ENCODE measurements at regions not wholly inside any gene's neighbourhood (a gene's known extent, or its start where the extent isn't known, plus 50 kb on each side); places are given as distances from the start of the nearest gene placed in this dataset.
A peak's percentile ranks its signal among the peaks of the same experiment; 100 is the strongest.

DNA sequence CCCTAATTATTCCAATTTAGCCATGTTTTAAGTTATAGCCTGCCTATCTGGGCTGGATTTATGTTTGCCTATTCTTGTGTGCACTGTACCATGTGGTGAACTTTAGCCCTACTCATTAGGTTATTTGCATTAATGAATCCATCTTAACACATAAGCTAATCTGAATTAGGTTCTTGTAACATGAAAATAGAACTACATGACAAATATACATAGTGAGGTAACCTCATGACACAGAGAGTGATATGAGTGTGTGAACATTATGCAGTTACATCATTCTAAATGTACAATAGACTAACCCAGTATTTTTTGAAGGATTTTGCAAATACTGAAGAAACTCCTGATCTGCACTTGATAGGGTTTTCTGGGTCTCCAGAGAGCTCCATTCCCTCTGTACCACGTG is 733.7 kb upstream of the CITED2 start:
- no peak for DNase-seq (ENCODE audit: low spot score)

GRCh38 chr6:140107216-140107615 is 732.8 kb upstream of the CITED2 start:
- no peak for DNase-seq (ENCODE audit: low spot score)

GRCh38 chr6:140105857-140106256 is 731.4 kb upstream of the CITED2 start:
- DNase-seq (ENCODE audit: low spot score), result no peak

GRCh38 chr6:140105241-140105640 is 730.8 kb upstream of the CITED2 start:
- no peak for DNase-seq (ENCODE audit: low spot score)

- DNase-seq (ENCODE audit: low spot score), result no peak
Measured at GRCh38 chr6:140101818-140102217, 727.4 kb upstream of the CITED2 start.

DNA sequence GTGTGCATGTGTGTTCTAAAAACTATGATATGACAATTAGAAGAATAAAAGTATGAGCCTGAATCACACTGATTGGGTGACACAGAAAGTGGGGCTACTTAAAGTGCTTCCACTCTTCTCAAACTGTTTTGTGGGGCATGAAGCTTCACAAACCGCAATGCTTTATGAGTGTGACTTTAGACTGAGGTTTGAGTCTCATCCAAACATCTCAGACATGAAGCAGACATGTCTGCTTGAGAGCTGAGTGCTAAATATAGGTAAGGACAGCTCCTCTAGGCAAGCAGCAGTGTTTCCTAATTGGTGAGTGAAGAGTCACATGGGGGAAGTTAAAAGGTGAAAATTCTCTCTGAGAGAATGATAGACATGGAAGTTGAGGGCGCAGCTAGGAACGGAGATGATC is 726.9 kb upstream of the CITED2 start:
- DNase-seq (ENCODE audit: low spot score), result no peak

DNA sequence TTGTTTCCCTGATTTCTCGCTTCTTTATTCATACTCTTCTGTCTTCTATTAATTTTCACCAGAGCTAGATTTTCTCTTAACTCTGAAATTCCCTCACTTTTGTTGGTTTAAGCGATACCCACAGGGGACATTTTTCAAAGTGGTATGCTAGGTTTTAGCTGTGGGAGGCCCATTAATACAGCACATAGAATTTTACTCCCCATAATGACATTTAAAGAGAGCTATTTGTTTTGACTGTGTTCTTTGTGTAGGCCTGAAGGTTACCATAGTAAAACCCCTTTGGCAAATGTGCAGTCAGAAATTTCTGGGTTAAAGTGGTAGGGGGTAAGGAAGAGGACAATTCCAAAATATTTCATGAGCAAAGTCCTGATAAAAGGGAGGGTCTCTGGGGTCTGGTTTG is 721.1 kb upstream of the CITED2 start:
- no peak for DNase-seq (ENCODE audit: low spot score)

DNA sequence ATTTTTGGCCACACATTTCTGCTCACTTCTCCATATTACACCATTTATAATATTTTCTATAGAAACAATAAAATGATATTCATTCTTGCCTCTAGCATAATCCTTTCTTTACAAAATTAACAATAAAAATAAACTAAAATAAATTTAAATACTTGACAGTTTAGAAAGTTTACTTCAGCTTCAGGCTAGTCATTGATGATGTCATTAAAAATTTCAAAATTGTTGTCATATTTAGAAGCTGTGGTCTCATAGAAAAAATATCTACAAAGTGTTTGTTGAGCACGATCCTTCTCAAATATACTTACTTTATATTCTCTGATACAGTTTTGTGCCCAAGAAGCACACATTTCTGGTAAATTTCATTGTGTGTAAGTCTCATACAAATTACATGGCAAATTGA is 717.4 kb upstream of the CITED2 start:
- DNase-seq (ENCODE audit: low spot score), result no peak

DNA sequence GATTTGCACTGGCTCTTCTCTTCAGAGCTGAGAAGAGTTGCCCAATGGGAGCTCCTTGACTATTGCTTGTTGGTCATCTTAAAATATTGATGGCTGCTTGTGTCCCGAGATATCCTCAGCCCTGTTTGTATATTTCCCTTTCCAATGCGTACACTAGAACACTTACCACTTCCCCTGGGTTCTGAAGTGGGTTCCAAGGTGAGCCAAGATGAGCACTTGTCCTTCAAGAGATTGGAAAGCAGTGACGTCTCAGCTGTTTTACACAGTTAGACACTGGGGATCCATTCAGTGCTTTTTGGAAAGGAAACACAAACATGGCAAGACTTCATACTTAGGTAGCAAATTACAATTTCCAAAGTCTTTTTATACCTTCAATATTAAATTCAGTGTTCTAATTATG is 716.4 kb upstream of the CITED2 start:
- DNase-seq (ENCODE audit: low spot score), result no peak

DNA sequence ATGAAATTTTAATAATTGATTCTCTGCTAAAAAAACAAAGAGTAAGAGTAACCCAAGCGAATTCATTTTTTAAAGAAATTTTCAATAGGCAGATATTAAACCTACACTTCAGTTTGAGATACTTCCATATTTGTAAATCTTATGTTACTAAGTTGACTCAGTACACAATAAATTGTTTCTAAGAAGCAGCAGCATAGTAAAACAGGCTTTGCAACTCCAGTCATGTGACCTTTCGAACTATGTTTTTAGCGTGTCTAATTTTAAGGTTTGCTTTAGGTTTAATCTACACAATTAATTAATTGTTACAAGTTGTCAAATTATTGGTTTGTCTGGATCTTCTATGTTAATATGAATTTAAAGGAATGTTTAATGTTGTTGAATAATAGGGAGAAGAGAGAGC is 708.9 kb upstream of the CITED2 start:
- DNase-seq (ENCODE audit: low spot score), result no peak

DNA sequence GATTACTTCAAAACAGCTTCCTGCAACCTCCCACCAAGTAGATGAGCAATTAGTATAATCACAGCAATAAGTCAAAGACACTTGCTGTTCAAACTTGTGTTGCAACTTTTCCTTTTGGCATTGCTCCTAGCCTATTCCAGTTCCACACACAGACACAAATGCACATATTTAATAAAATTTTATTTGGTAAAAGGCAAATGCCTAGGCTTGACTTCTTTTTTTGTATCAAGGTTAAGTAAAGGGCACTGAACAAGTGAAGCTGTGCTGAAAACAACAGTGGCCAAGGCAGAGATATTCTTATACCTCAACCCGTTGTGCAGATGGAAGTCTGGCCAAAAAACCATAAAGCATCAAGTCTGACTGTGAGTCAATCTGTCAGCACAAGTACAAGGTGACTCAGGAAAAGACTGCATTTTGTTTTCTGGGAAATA is 708.4 kb upstream of the CITED2 start:
- no peak for DNase-seq (ENCODE audit: low spot score)

DNA sequence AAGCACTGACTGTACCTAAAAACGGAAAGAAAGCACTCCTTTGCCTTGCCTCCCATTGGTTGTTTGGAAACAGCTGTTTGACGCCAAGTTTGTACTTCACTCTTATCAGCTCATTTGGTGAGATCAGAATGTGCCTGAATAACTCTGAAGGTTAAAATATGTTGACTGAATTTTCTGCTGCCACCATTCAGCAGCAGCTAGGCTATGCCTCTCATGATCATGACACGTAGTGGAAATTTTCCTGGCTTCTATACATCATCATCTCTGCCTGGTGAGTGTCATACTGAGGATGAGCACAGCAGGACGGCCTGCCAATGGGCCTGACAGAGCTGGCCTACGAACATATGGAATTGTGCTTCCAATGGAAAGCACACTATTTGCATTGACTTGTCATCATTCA is 704.9 kb upstream of the CITED2 start:
- no peak for DNase-seq (ENCODE audit: low spot score)

DNA sequence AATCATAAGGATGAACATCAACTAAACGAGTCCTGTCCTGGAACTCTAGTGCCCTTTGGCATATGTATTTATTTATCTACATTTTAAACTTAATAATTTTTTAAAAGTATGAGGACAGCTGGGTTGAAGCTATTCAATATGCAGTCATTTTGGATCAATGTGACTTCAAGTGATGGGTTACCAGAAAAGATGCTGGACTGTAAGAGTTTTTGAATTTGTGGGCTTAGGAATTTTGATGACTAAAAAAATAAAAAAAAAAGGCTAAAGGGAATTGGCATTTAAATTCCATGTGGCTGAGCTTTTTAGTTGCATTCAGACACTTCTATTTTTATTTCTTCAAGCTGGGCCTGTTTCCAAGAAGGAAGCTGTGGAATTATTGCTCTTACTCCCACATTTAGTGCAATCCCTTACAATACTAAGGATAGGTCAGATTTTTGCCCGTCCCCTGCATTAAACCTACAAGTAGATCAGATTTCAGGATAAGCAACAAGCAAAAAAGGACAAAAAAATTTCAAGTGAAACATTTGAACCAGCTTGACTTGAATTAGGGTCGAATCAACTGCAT is 704.2 kb upstream of the CITED2 start:
- DNase-seq (ENCODE audit: low spot score), result no peak

DNA sequence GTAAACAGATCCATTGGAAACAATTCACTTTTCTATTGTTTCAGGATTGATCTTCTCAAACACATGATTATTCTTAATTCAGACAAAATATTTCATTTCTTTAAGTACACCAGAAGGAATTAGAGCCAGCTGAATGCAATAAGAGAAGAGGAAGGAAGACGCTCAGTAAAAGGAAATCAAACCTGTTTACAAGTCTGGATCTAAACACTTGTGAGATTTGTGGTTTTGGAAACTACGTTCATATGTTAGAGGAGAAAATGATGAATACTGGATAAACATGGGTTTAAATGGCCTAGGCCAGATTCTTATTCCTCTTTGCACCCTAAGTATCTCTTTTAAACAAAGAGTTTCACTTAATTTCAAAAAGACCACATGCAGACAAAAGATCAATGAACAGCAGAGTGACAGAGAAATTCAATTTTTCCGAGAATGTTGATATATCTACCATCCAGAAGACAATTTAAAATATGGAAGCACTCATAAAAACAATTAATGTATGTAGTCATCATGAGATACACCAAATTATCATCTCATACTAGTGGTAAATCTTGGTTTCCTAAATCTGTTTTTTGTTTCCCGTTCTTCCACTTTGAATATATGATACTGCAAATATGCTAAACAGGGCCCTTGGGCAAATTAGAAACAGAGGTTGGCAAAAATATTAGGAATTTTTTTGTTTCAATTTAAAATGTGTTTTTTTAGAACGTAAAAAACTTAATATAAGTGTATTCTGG is 703.5 kb upstream of the CITED2 start:
- no peak for DNase-seq (ENCODE audit: low spot score)

GRCh38 chr6:140076105-140076504 is 701.7 kb upstream of the CITED2 start:
- no peak for DNase-seq (ENCODE audit: low spot score)

GRCh38 chr6:140073456-140073855 is 699.0 kb upstream of the CITED2 start:
- no peak for DNase-seq (ENCODE audit: low spot score)

DNA sequence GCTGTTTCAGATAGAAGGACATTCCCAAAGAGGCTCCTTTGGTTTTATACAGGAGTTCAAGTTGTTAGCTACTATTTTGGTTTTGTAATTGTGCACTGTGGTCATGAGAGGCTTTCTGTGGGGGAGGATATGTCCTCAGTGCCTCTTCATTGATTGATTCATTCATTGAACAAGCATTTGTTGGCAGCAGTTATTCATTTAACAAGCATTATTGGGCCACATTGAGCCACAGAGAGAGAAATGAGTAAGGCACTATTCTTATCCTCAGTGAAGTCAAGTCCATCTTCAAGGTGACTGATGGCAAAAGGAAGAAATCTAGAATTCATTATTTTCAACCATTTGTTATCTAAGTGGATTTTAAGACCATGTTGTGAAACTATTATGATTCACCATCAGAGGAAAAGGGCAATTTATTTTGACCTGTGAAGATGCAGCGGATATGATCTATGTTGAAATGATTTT is 697.2 kb upstream of the CITED2 start:
- peak; percentile 18 for DNase-seq (ENCODE audit: low spot score)

DNA sequence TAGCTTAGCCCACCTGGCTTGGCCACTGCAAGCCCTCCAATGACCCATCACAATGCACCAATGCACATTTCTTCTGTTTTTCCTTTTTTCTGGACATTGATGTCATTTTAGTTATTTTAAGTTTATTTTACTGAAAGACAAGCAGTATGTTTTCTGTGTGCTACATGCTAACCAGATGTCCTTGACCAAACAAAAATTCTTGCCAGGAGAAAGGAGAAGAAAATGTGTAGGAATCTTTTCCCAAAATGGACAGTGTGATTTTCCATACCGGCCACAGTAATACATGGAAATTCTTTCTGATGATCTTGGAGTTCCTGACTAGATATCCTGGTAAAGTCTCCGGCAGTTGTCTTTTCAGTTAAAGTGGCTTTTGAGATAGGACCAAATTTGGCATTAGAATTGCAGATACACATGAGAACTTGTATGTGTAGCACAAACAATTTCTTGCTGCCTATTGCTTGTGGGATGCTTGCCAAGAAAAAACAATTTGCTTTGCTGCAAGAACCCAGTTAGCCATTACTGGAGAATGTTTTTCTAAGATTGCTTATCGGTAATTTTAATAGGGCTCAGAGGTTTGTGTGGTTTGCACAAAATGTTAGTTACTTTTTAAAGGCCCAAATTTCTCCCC is 696.5 kb upstream of the CITED2 start:
- no peak for DNase-seq (ENCODE audit: low spot score)

DNA sequence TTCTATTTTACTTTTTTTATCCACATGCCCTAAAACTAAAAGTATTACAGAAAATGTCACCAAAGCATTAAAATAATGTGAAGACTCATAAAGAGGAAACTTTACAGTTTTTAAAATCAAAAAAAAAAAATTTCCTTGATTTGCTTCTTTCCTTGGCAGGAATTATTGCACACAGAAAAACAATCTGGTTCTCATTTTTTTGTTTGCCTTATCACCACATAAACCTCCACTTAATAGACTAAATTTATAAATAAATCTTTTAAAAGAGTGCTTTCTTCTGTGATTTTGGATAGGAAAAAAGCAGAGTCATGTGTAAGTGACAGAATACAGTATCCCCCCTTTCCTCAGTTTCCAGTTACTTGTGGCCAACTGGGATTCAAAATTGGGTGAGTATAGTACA is 695.1 kb upstream of the CITED2 start:
- no peak for DNase-seq (ENCODE audit: low spot score)

DNA sequence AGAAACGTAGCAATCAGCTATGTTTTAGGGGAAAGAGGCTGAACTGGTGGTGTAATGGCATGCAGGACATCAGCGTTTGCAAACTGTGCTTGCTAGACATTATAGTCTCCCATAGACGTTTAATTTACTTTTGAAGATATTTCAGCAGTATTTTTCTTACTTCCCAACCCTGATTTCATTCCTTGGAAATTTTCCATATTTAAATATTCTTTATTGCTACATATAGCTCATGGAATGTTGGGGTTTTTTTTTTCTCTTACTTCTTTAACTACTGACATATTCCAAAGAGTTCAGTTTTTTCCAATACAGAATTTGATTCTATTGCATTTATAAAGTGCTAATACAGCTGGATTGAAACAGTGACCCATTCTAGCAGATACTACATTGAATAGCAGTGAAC is 694.4 kb upstream of the CITED2 start:
- DNase-seq (ENCODE audit: low spot score), result no peak

DNA sequence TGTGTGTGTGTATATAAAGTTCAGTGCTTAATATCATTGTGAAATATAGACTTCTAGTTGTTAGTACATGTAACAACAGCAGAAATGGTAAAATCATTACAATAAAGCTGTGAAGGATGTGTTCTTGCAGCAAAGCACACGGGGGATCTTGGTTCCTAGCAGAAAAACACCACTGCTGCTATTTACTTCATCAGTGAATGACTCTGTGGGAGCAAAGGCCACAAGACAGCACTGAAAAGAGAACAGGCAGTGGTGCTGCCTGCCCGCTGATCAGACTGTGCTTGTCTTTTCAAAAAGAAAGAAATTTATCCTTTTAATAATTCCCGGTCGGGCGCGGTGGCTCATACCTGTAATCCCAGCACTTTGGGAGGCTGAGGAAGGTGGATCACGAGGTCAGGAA is 689.9 kb upstream of the CITED2 start:
- DNase-seq (ENCODE audit: low spot score), result no peak

DNA sequence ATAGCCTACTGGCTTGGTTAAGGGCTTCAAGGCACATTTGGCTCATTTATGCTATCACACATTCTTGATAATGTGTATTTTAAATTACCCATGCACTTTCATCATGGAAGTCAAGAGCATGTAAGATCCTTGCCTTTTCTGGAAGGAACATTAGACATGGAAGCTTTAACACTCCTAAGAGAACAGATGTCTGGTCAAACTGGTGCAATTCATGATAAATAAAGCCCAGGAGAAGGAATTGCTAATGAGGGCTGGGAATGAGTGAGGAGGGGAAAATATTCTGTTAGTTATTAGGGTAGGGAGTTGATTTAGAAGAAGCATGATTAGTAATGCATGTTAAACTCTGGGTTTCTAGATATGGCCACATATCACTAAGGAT is 688.6 kb upstream of the CITED2 start:
- no peak for DNase-seq (ENCODE audit: low spot score)

Data from kidney capillary endothelial cell (primary cell).